ENCODE measurements at regions not wholly inside any gene's neighbourhood (a gene's known extent, or its start where the extent isn't known, plus 50 kb on each side); places are given as distances from the start of the nearest gene placed in this dataset.
"Not testable (repeated sequence)": the region's sequence is repeated elsewhere in the genome, so short reads cannot be mapped to it uniquely, and the experiment has no call there.

DNA sequence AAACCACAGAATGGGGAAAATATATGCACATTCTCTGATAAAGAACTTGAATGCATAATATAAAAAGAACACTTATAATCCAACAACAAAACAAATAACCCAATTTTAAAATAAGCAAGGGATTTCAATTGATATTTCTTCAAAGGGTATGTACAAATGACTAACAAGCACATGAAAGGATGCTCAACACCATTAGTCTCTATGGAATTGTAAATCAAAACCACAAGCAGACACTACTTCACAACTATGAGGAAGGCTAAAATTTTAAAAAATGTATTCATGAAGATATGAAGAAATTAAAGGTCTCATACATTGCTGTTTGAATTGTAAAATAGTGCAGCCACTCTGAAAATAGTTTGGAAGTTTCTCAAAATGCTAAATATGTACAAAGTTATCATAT is 78.9 kb upstream of the GAS1 start:
- DNase-seq (ENCODE audit: extremely low read depth, low read depth), result no peak
- H3K4me3 ChIP-seq (replicated peaks; ENCODE audit: low read depth, low read length), result no peak overlapping the region
- TF ChIP-seq, protein P1, sequence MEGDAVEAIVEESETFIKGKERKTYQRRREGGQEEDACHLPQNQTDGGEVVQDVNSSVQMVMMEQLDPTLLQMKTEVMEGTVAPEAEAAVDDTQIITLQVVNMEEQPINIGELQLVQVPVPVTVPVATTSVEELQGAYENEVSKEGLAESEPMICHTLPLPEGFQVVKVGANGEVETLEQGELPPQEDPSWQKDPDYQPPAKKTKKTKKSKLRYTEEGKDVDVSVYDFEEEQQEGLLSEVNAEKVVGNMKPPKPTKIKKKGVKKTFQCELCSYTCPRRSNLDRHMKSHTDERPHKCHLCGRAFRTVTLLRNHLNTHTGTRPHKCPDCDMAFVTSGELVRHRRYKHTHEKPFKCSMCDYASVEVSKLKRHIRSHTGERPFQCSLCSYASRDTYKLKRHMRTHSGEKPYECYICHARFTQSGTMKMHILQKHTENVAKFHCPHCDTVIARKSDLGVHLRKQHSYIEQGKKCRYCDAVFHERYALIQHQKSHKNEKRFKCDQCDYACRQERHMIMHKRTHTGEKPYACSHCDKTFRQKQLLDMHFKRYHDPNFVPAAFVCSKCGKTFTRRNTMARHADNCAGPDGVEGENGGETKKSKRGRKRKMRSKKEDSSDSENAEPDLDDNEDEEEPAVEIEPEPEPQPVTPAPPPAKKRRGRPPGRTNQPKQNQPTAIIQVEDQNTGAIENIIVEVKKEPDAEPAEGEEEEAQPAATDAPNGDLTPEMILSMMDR (IDR thresholded peaks at IDR 0.05; ENCODE audit: low read depth, low read length, missing control alignments), result no peak

DNA sequence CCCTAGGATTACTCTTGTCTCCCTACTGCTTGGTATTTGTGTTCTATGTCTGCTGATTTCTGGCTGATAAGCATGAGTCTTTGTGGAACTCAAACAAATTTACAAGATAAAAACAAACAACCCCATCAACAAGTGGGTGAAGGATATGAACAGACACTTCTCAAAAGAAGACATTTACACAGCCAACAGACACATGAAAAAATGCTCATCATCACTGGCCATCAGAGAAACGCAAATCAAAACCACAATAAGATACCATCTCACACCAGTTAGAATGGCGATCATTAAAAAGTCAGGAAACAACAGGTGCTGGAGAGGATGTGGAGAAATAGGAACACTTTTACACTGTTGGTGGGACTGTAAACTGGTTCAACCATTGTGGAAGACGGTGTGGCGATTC is 81.5 kb upstream of the GAS1 start:
- not testable (repeated sequence) for DNase-seq (ENCODE audit: extremely low read depth, low read depth)

DNA sequence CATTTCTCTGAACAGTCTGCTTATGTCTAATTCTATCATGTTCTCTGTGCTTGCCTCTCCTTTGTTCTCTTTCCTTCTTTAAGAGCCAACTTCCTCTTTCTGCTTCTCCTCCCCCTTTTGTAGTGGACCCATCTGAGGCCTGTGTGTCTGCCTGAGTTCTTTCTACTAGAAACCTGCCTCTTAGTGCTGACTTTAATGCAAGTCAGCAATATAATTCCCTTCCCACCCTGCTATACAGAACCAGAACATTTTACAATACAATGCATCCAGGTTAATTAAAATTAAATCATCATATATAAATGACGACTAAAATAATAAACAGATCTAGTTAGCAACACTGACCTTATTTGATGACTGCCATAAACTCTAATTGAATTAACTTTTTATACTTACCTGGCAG is 82.6 kb upstream of the GAS1 start:
- no peak for DNase-seq (ENCODE audit: extremely low read depth, low read depth)
- no peak overlapping the region for H3K4me3 ChIP-seq (replicated peaks; ENCODE audit: low read depth, low read length)
- TF ChIP-seq, protein P1 (IDR thresholded peaks at IDR 0.05; ENCODE audit: low read depth, low read length, missing control alignments), result no peak

More for the DNA sequence above, 81.5 kb upstream of the GAS1 start:
- H3K4me3 ChIP-seq (replicated peaks; ENCODE audit: low read depth, low read length), result not testable (repeated sequence)

DNA sequence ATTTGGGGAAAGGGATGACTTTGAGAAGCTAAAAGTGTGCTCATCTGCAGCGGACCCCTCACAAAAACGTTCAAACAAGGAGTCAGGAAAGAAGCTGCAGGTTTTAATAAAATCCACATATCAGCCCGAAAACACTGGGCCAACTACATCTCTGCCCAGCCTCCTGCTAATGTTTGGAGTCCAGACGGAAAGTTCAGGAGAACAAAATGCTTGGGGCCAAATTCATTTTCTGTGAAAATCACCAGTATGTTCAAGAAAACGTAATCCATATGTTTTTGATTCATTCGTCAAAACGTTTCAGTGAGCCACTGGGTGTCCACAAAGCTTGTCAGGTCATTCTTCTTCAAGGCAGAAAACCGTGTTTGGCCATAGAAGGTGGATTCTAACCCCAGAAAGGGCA is 87.5 kb upstream of the GAS1 start:
- DNase-seq (ENCODE audit: extremely low read depth, low read depth), result no peak
- TF ChIP-seq, protein P1 (IDR thresholded peaks at IDR 0.05; ENCODE audit: low read depth, low read length, missing control alignments), result no peak
- no peak overlapping the region for H3K4me3 ChIP-seq (replicated peaks; ENCODE audit: low read depth, low read length)

DNA sequence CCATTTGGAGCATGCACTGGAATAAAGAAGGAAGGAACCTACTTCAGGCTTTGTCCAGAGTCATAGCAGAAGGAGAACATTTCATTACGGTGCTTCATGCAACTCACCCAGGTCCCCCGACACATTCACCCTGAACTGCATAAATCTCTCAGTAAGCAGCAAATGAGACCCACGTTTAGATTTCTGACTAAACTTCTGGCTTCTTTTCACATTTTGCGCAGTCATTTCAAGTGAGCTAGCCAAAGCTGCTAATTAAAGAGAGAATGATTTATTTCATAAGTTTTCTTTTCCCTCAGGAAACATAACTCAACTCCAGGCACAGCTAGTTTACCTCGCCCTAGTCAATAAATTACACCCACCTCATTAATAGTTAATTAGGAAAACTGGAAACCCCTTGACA is 88.6 kb upstream of the GAS1 start:
- TF ChIP-seq, protein P1 (IDR thresholded peaks at IDR 0.05; ENCODE audit: low read depth, low read length, missing control alignments), result no peak
- no peak for DNase-seq (ENCODE audit: extremely low read depth, low read depth)
- H3K4me3 ChIP-seq (replicated peaks; ENCODE audit: low read depth, low read length), result no peak overlapping the region

DNA sequence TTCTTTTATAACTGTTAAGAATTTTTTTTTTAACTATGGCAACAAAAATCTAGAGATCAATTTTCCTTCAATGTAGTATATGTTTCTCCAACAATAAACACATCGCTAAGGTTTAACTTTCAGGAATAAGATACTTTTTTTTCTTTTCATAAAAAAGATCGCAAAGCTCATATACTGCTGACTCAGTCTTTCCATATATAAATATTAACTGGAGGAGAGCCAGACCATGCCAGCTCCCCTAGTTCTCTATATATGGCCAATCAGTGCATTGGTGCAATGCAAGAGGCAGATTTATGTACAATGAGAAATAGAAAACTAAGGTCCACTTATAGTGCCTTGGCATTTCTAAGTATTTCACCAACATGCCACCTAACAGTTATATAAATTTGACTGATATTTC is 89.2 kb upstream of the GAS1 start:
- DNase-seq (ENCODE audit: extremely low read depth, low read depth), result no peak
- TF ChIP-seq, protein P1 (IDR thresholded peaks at IDR 0.05; ENCODE audit: low read depth, low read length, missing control alignments), result no peak
- no peak overlapping the region for H3K4me3 ChIP-seq (replicated peaks; ENCODE audit: low read depth, low read length)

DNA sequence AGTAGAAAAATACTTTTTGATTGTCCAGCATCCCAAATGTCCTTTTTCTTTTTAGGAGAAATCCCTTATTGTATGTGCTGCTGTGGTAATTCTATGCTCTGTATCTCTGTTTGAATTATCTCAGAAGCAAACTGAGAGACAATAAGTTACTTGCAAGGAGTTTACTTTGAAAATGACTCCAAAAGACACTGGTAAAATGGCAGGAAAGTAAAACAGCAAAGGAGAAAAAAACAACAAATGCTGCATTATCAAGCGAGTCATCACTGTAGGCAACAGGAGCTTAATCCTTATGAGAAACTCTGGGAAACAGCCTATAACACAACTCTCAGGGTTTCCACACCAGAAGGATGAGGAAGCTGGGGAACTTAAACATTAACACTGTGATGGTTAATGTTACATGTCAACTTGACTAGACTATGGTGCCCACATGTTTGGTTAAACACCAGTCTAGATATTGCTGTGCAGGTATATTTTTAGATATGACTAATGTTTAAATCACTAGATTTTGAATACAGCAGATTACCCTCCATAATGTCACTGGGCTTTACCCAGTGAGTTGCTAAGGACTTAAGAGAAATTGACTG is 92.6 kb upstream of the GAS1 start:
- H3K4me3 ChIP-seq (replicated peaks; ENCODE audit: low read depth, low read length), result no peak overlapping the region
- no peak for DNase-seq (ENCODE audit: extremely low read depth, low read depth)
- TF ChIP-seq, protein P1 (IDR thresholded peaks at IDR 0.05; ENCODE audit: low read depth, low read length, missing control alignments), result no peak

All from HFF-Myc (cell line).